Transverse colon (tissue), 4 donors: ENCODE measurements at regions not wholly inside any gene's neighbourhood (a gene's known extent, or its start where the extent isn't known, plus 50 kb on each side); places are given as distances from the start of the nearest gene placed in this dataset.

Source experiments
- POLR2A ChIP-seq: fragments of 450-650 bp; IDR thresholded peaks from one replicate; pipeline ENCODE4 v1.6.1; 2016; ENCODE audit warnings: antibody characterized with exemption, mild to moderate bottlenecking, moderate library complexity
- POLR2AphosphoS5 ChIP-seq, 3 donors: sonication (generic); formaldehyde crosslinking; IDR thresholded peaks; one replicate each; pipeline ENCODE4 v1.6.1; 2016; ENCODE audit warnings: antibody characterized with exemption in 3 of 3
- TF ChIP-seq, protein P1 (sequence below), 5 experiments: fragments of 200-600 bp in 3 of 5; fragments of 450-650 bp in 2 of 5; sonication (generic) in 3 of 5; IDR thresholded peaks; 1 replicate in 2 of 5; 2 replicates in 3 of 5; pipeline ENCODE4 v1.5.1; 2016 to 2017; ENCODE audit warnings: antibody characterized with exemption in 5 of 5, inconsistent platforms in 3 of 5, mild to moderate bottlenecking in 2 of 5, moderate library complexity in 1 of 5

GRCh38 chr2:136301006-136301405, 183.1 kb upstream of the CXCR4 start:
- TF ChIP-seq, protein P1, sequence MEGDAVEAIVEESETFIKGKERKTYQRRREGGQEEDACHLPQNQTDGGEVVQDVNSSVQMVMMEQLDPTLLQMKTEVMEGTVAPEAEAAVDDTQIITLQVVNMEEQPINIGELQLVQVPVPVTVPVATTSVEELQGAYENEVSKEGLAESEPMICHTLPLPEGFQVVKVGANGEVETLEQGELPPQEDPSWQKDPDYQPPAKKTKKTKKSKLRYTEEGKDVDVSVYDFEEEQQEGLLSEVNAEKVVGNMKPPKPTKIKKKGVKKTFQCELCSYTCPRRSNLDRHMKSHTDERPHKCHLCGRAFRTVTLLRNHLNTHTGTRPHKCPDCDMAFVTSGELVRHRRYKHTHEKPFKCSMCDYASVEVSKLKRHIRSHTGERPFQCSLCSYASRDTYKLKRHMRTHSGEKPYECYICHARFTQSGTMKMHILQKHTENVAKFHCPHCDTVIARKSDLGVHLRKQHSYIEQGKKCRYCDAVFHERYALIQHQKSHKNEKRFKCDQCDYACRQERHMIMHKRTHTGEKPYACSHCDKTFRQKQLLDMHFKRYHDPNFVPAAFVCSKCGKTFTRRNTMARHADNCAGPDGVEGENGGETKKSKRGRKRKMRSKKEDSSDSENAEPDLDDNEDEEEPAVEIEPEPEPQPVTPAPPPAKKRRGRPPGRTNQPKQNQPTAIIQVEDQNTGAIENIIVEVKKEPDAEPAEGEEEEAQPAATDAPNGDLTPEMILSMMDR (IDR thresholded peaks at IDR 0.05), result no peak
- TF ChIP-seq POLR2A (no peak), POLR2AphosphoS5 (IDR thresholded peaks at IDR 0.05) (no peak)
